DLD1 (cell line): ENCODE measurements at regions not wholly inside any gene's neighbourhood (a gene's known extent, or its start where the extent isn't known, plus 50 kb on each side); places are given as distances from the start of the nearest gene placed in this dataset.

Experiments used
- in situ Hi-C: cut with HindIII; loops from 2 replicates; pipeline ENCODE4 v1.10.0; 2017; ENCODE audit warnings: low sequenced_read_pairs

DNA sequence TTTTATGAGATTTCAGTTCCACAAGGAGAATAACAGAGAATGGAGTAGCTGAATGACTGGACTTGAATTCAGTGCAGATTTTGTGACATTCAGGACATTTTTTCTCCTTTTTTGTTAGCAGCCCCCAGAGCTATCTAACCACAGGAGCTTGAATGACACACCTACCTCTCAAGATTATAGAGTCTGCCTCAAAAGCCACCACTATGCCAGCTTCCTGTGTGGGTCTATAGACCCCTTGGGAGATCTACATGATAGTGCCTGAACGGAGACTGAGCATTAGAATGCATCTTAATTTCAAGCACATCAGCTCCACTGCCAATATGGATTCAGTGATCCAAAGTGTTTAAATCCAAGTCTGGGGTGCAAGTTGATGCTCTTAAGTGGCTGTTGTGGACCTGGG lies 74.4 kb upstream of the ZNF648 start:
- in situ Hi-C loops = no loop called here

DNA sequence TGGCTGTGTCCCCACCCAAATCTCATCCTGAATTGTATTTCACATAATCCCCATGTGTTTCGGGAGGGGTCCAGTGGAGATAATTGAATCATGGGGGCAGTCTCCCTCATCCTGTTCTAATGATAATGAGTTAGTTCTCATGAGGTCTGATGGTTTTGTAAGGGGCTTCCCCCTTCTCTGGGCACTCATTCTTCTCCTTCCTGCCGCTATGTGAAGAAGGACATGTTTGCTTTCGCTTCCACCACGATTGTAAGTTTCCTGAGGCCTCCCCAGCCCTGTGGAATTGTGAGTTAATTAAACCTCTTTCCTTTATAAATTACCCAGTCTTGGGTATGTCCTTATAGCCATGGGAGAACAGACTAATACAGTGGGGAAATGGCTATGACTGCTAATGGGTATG lies 72.7 kb upstream of the ZNF648 start:
- in situ Hi-C loops = no loop called here

DNA sequence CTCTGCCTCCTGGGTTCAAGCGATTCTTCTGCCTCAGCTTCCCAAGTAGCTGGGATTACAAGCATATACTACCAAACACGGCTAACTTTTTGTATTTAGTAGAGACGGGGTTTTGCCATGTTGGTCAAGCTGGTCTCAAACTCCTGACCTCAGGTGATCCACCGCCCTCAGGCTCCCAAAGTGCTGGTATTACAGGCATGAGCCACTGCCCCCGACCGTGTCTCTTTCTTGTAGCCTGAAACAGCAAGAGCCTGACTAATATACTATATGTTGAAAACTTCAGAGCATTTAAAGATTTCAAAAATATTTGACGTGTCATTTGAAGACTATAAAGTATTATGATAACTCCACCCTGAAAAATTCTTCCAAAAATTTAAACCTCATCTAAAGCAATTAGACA lies 71.7 kb upstream of the ZNF648 start:
- in situ Hi-C loops = no loop called here

DNA sequence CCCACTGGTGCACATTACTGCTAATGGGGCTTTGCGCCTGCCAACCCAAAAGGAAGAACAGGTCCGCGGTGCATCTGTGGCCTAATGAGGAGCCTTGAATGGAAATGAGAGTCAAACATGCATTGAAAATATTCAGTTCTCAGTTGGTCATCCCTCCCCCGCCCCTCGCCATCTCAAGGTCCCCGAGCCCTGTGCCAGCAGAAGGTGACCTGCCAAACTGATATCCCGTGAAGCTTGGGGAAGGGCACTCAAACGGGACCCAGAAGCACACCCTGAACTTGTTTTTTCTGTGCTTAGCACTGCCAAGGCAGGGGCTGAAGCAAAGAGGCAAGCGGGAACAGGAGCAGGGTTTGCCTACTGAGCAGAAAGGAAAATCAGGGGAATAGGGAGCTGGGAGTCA lies 67.9 kb upstream of the ZNF648 start:
- in situ Hi-C loops = no loop called here

DNA sequence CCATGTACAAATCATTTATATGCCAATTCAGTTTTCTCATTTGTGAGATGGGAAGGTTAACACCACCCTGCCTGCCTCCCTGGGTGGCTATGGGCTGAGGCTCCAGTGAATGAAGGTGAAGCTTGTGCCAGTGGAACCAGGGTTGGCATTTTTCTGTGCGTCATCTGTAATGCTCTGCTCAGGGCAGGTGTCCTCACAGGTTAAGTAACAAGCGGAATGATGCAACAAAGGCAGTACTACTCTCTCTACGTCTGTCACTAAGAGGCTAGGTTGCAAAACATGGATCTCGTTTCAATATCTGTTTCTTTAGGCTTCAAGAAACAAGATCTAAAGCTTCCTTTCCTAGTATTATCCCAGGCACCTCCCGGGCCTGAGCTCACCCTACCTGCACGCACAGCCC lies 67.0 kb upstream of the ZNF648 start:
- in situ Hi-C loops = no loop called here

DNA sequence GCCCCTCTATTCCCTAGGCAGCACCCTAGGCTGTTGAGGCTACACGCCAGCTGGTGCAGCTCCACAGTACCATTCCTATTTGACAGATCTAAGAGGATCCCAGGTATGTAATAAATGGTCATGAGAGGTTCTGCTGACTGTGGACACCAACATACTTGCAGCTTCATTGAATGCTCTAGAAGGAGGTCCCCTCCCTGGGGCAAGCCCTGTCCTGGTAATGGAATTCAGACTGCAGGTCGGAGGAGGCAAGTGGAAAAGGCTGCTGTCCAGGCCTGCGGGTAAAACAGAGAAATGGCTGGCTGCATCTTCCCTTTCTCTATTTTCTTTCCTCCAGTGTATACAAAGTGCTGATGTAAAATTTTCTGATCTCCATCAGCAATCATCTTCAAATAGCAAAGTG lies 66.1 kb upstream of the ZNF648 start:
- in situ Hi-C loops = no loop called here

DNA sequence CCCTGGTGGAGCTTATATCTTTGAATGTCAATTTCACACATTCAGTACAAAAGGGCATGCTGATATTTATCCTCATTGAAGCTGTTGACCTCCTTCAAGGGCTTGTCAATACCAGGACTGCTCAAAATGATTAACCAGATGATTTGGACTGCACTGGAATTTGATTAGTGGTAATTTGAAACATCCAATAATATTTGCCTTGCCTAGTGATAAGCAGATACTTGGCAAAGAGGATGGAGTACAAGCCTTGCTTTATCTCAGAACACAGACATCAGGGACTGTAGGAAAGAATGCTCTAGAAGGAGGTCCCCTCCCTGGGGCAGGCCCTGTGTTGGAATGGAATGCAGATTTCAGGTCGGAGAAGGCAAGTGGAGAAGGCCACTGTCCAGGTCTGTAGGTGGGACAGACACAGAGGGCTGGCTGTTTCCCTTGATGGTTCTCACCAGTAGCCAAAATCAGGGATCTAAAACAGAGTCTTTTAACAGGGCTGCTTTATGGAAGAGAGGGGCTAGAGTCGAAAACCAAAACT lies 64.8 kb upstream of the ZNF648 start:
- in situ Hi-C loops = no loop called here

DNA sequence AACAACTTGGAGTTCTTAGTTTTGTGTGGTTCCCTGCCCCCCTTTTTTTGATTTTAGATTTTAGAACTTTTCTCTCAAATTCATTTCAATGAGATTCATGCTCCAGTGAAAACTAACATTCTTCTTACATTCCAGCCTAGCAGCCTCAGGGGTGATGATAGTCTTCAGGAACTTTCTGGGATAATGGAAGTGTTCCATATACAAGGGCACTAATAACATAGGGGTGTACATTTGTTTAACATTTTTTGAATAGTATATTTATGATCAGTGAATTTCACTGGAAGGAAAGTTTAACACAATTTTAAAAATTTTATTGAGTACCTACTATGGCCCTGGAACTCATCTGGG lies 61.4 kb upstream of the ZNF648 start:
- in situ Hi-C loops = no loop called here

DNA sequence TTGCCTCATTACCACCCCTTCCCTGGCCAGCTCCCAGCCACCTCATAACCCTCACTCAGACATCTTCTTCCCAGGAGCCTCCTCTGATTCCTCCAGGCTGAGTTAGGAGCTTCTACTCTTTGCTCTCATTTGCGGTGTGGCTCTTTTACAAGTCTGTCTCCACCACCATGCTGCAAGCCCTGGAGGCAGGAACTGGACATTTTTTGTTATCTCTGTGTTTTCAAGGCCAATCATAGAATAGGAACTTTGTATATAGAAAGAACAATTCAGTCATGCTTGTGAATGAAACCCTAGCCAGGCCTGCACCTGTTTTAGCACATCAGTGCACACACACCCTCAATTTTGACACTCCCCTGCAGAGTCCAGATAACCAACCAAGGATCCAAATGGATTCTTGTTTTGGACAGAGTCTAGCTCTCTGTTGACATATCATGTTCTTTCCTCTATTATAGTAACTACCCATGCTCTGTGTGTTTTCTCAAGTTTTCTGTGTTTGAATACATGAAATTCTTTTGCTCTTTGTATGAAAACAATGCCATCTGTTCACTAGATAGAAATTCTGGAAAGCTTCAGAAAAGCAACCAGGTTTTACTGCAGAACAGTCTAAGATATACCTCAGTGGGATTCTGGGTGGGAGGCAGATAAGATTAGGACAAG lies 60.9 kb upstream of the ZNF648 start:
- in situ Hi-C loops = no loop called here

DNA sequence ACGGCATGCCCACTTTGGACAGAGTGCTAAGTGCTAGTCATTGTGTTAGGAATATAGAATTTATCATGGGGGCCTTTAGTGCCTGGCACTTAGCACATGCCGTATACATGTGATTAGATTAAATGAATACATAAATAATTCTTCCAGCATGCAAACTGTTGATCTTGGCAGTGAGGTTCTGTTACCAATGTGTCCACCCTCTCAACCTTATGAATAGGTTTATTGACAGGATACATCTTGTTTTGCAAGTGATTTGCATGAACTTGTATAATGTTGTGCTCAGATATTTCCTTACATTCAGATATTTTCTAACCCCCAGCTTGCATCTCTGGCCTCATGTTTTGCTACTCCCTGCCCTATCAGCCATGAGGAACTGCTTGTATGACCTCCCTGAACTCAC lies 60.3 kb upstream of the ZNF648 start:
- in situ Hi-C loops = no loop called here

DNA sequence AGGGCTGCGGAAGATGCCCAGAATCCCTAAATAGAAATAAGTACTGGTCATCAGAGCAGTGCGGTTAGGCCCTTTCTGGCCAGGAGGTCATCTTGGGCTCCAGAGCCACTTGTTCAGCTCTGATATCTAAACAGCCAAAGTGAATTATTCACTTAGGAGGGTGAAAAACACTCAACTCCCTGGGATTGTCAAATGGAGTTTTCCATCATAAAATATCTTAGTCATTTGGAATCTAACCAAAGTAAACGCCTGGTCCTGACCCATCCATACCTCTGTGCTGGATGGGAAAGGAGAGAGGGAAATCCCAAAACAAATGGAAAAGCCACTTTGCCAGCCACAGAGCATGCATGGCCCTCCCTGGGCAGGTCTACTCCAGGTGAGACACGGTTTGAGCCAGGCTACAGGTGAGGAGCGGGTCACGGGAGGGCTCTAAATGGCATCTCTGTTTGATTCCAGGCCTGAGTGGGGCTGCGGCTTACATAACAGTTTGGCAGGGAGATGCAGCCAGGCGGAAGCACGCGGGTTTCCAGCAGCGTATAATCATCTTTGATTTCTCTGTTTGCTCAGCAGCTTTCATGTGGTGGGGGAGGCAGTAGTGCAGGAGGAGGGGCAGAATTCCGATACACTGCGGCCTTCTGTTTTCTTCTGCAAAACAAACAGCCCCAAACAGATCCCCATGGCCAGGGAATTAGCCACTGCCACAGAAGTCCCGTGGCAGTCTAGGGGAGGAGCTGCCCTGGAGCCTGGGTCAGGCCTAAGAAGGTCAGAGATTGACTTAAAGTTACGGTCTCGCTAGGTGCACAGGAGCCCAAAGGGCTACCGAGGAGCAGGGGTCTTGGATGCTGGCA lies 59.1 kb upstream of the ZNF648 start:
- in situ Hi-C loops = no loop called here

DNA sequence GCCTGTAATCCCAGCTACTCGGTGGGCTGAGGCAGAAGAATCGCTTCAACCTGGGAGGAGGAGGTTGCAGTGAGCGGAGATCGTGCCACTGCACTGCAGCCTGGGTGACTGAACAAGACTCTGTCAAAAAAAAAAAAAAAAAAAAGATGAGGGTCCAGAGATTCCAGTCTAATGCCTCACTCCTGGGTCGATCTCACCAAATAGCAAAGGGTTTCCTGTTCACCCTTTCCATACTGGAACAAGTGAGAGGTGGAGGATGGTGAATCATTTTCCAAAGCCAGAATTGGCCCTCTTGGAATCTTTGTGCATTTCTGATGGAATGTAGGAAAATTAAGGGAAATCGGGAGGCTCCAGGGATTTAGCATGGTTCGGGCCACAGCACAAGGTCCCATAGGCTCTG lies 58.1 kb upstream of the ZNF648 start:
- in situ Hi-C loops = no loop called here

DNA sequence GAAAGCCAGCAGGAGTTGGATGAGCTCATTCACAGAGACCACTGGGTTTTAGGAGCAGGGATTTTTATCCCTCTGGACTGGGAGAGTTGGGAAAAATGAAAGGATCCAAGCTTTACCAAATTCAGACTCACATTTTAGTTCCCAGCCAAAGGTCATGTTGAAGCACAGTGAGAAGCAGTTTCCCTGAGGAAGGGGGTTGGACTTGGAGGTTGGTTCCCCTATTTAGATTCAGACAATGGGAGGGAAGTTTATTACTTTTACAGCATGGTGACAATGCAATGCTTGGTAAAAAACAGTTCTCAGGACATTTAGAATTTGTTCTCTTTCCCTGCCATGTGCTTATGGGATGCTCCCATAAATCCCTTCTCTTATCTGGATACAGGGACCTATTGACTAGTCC lies 57.3 kb upstream of the ZNF648 start:
- in situ Hi-C loops = no loop called here

DNA sequence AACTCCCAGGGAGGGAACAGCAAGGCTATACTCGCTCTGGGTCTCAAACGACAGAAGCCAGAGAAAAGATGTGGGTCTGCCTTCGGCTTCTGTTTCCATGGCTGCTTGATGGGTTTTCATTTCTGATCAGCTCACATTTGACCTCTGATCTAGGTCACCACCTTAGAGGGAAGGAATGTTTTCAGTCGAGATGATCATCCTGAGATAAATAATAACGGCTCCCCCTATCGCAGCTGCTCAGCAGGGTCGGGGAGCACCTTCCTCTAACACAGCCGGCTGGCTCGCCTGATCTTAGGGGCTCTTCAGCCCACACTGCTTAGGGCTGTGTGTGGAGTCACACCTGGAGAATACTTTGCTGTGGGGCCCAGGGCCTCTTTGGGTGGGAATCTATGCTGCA lies 53.1 kb upstream of the ZNF648 start:
- in situ Hi-C loops = no loop called here

DNA sequence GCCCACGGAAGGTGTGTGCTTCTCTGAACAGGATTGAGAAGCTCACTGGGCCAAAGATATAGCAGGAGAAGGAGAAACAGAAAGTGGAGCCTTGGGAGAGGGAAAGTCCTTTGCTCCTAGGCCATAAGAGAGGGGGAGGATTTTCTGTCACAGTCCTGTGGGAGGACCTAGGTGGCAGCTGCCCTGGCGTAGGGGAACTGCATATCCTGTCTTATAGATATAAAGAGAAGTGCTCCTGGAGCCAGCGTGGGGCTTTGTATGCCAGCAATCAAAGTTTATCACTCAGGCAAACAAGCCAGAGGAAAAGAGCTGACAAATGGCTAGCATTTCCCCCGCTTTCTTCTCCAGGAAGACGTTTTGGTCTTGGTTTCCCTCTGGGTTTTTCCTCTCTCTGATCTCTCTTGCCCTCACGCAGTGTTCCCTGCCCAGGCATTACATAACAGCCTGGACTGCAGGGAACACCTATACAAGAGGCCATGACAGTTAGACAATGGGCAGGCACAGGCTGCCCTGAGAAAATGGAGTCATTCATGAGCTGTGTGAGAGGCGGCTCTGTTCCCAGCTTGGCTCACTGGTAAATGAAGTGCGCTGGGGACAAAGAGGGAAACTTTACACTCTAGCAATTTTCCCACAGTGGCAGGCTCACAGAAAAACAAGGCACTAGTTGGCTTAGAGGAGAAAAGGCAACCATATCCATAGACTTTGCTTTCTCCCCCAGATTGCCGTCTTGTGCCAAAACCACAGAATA lies 52.5 kb upstream of the ZNF648 start:
- in situ Hi-C loops = no loop called here

DNA sequence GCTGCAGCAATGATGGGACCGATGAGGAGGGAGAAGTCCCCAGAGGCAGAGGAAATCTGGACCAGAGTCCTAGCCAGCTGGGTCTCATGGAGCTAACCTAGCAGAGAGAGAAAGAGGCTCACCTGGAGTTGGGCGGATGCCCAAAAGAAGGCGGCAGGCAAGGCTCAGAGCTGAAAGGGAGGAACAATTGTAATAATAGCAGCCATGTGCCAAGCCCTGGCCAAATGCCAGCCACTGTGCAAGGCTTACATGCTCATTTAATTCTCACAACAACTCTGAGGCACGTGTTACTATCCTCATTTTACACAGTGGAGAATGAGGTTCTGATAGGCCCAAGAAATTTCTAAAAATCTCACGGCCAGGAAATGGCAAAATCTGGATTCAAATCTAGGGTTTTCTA lies 50.0 kb upstream of the ZNF648 start:
- in situ Hi-C loops = no loop called here
